GM10248 (cell line): ENCODE measurements at regions not wholly inside any gene's neighbourhood (a gene's known extent, or its start where the extent isn't known, plus 50 kb on each side); places are given as distances from the start of the nearest gene placed in this dataset.
A peak's percentile ranks its signal among the peaks of the same experiment; 100 is the strongest.

Experiments used
- CTCF ChIA-PET: fragments of 300-600 bp; sonication (Branson Sonifier 250); formaldehyde crosslinking; extraction: SDS; loops from one replicate; lab custom pipeline; 2021; ENCODE audit warnings: antibody characterized with exemption; lab: Yijun Ruan, JAX
- POLR2A ChIA-PET: fragments of 350-650 bp; sonication (Branson Sonifier 250); formaldehyde crosslinking; extraction: SDS; loops from one replicate; lab custom pipeline; 2020; ENCODE audit warnings: antibody characterized with exemption; lab: Yijun Ruan, JAX
- DNase-seq: peaks from one replicate; pipeline ENCODE4 v3.0.0; 2012; ENCODE audit errors: extremely low spot score
- TF ChIP-seq, protein P1 (sequence below): IDR thresholded peaks from 2 replicates; pipeline ENCODE4 v1.5.1; 2012; ENCODE audit warnings: mild to moderate bottlenecking, low read depth; ENCODE audit errors: extremely low read depth, missing control alignments, control extremely low read depth

DNA sequence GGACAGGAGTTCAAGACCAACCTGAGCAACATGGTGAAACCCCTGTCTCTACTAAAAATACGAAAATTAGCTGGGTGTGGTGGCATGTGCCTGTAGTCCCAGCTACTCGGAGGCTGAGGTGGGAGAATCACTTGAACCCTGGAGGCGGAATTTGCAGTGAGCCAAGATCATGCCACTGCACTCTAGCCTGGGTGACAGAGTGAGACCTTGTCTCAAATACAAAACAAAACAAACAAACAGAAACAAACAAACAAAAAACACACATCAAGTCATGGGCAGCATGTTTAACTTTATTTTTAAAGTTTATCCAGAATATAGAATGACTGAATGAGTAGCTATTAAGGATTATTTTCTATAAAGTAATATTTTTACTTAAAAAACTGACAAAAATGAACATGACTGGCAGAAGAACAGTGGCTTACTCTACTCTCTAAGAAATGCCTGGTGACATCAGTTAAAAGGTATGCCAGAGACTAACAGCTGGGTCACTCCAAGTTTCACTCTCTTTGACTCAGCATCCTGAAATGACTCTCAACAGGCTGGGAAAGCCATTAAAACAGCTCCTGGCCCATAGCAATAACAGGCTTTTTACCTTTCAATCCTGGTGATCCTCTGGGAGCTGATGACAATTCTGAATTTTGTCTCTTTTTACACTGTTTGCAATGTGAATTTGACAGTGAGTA, 66.1 kb upstream of the FOXN2 start:
- DNase-seq: peak; percentile 48
- TF ChIP-seq, protein P1, sequence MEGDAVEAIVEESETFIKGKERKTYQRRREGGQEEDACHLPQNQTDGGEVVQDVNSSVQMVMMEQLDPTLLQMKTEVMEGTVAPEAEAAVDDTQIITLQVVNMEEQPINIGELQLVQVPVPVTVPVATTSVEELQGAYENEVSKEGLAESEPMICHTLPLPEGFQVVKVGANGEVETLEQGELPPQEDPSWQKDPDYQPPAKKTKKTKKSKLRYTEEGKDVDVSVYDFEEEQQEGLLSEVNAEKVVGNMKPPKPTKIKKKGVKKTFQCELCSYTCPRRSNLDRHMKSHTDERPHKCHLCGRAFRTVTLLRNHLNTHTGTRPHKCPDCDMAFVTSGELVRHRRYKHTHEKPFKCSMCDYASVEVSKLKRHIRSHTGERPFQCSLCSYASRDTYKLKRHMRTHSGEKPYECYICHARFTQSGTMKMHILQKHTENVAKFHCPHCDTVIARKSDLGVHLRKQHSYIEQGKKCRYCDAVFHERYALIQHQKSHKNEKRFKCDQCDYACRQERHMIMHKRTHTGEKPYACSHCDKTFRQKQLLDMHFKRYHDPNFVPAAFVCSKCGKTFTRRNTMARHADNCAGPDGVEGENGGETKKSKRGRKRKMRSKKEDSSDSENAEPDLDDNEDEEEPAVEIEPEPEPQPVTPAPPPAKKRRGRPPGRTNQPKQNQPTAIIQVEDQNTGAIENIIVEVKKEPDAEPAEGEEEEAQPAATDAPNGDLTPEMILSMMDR: no peak
- ChIA-PET POLR2A (no interaction called here), CTCF (interaction anchor here (0.7 to 1.3 kb wide), 3 partner anchors 9 to 102 kb away, joined by 3 read pairs; no protein-coding TSS in a partner anchor)

DNA sequence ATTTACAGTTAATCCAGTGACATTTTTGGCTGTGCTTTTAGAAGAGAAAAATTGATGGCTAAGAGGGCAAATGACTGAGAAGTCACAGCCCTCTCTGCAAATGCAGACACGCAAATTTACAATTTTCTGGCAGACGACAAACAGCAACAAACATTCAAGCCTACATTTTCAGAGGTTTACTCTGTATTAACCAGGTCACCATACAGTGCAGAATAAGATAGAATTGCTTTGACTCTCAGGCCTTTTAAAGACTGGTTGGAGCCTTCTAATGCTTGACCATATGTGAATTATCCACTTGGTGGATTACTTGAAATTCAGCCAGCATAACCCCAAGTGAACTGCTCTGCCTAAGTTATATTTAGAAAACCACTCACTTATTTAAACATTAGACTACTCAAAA, 65.5 kb upstream of the FOXN2 start:
- TF ChIP-seq, protein P1: no peak
- CTCF ChIA-PET: interaction anchor here (0.7 to 1.3 kb wide), 2 partner anchors 8 to 103 kb away, joined by 3 read pairs; no protein-coding TSS in a partner anchor
- DNase-seq: no peak
- POLR2A ChIA-PET: no interaction called here

DNA sequence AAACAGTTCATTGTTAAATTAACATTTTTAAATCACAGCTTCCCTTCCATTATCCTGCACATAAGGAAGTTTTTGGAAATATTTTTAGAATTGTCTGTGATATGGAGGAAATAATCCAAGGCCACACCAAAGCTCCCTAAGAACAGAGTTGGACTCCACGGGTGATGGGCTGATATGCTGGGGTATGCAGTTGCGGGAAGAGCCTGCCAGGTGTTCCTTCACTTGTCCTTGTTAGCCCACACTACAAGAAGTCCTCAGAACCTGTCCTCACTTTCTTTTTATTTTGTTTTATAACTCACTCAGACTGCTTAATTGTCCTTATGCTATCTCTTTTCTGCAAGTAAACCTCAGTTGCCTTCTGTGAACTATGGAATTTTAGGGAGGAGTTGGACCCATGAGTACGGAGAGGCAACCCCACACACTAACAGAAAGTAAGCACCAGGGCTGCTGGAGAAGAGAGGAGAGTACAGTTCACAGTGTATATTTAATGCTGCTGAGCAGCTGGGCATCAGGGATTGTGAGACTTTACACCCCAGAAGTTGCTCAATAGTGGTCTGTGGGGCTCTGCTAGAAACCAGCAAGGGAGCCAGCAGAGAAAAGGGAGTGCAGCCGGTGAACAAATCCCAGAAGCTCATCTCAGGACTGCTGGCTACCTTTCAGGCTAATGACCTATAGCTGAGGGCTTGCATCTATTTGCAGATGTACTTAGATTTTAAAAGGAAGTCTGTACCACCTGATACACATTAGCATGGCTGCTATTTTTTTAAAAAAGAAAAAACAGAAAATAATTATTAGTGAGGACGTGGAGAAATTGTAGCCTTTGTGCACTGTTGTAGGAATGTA, 64.6 kb upstream of the FOXN2 start:
- ChIA-PET POLR2A (no interaction called here), CTCF (no interaction called here)
- TF ChIP-seq, protein P1: no peak
- DNase-seq: no peak

DNA sequence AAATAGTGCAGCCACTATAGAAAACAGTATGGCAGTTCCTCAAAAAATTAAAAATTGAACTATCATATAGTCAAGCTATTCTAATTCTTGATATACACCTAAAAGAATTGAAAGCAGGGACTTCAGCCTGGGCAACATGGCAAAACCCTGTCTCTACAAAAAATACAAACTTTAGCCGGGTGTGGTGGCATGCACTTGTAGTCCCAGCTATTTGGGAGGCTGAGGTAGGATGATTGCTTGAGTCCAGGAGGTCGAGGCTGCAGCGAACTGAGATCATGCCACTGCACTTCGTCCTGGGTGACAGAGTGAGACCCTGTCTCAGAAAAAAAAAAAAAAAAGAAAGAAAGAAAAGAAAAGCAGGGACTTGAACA, 64.0 kb upstream of the FOXN2 start:
- CTCF ChIA-PET: interaction anchor here (2.1 kb wide), 1 partner anchor 24 kb away, joined by 5 read pairs; no protein-coding TSS in a partner anchor

DNA sequence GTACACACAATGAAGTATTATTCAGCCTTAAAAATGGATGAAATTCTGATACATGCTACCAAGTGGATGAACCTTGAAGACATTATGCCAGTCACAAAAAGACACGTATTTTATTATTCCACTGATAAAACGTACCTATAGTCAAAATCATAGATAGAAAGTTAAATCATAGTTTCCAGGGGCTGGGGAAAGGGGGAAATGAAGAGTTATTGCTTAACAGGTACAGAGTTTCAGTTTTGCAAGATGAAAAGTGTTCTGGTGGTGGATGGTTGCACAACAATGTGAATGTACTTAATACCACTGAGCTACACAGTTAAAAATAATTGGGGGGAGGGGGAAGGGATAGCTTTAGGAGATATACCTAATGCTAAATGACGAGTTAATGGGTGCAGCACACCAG, 63.5 kb upstream of the FOXN2 start:
- ChIA-PET POLR2A (no interaction called here), CTCF (interaction anchor here (2.1 kb wide), 1 partner anchor 23 kb away, joined by 5 read pairs; no protein-coding TSS in a partner anchor)
- no peak for DNase-seq
- TF ChIP-seq, protein P1: no peak

More for the DNA sequence above, 64.0 kb upstream of the FOXN2 start:
- TF ChIP-seq, protein P1: no peak
- POLR2A ChIA-PET: no interaction called here
- no peak for DNase-seq

DNA sequence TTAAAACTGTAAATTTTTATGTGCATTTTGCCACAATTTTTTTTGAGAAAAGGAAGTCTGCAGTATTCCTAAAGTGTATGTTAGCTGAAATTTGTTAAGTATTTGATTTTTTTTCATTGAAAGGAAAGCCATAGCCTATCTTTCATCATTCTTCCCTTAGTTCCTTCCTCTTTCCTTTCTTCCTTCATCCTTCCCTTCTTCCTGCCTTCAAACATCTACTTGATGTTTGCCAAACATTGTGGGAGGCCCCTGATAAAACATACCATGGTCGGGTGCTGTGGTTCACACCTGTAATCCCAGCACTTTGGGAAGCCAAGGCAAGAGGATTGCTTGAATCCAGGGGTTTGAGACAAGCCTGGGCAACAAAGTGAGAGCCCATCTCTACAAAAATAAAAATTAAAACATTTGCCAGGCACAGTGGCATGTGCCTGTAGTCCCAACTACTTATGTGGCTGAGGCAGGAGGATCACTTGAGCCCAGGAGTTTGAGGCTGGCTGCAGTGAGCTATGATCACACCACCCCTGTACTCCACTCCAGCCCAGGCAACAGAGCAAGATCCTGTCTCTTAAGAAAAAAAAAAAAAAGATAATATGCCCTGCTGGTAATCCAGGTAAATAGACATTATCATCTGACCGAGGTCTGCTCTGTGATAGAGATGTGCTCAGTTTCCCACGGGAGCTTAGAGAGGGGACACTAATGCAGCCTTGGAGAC, 62.9 kb upstream of the FOXN2 start:
- POLR2A ChIA-PET: no interaction called here
- CTCF ChIA-PET: interaction anchor here (0.8 to 2.4 kb wide), 3 partner anchors 8 to 23 kb away, joined by 4 to 7 read pairs (median 5); no protein-coding TSS in a partner anchor
- TF ChIP-seq, protein P1: no peak
- DNase-seq: no peak
